ENCODE measurements at regions not wholly inside any gene's neighbourhood (a gene's known extent, or its start where the extent isn't known, plus 50 kb on each side); places are given as distances from the start of the nearest gene placed in this dataset.

GRCh38 chr2:51717312-51717711, 685.4 kb upstream of the NRXN1 start:
- TF ChIP-seq CTCF (conservative IDR thresholded peaks at IDR 0.05; ENCODE audit: low read depth, low read length) (no peak), EZH2 (IDR thresholded peaks at IDR 0.05; ENCODE audit: borderline replicate concordance, low read depth, low read length, poor library complexity, severe bottlenecking) (no peak)
